ENCODE measurements at regions not wholly inside any gene's neighbourhood (a gene's known extent, or its start where the extent isn't known, plus 50 kb on each side); places are given as distances from the start of the nearest gene placed in this dataset.

- DNase-seq (ENCODE audit: low read depth) = no peak
- no peak overlapping the region for H3K4me3 ChIP-seq (ENCODE audit: low read length)
- TF ChIP-seq CTCF (conservative IDR thresholded peaks at IDR 0.05; ENCODE audit: low read depth, low read length) = no peak
Observed at GRCh38 chr16:80167657-80168390, 373.0 kb upstream of the DYNLRB2 start.

DNA sequence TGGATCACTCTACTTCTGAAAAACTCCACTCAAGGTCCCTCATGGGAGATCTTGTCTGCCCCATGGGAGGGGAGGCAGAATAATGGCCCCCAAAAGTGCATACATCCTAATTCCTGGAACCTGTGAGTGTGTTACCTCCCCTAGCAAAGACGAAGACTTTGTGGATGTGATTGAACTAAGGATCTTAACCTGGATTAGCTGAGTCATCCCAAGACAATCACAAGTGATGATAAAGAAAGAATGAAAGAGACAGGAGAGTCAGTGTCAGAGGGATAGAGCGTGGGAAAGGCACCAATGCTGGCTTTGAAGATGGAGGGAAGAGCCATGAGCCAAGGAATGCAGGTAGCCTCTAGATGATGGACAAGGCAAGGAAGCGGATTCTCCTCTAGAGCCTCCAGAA lies 374.7 kb upstream of the DYNLRB2 start:
- TF ChIP-seq CTCF (conservative IDR thresholded peaks at IDR 0.05; ENCODE audit: low read depth, low read length) = no peak
- no peak for DNase-seq (ENCODE audit: low read depth)
- H3K4me3 ChIP-seq (ENCODE audit: low read length) = no peak overlapping the region

- no peak for TF ChIP-seq CTCF (conservative IDR thresholded peaks at IDR 0.05; ENCODE audit: low read depth, low read length)
- no peak overlapping the region for H3K4me3 ChIP-seq (ENCODE audit: low read length)
- no peak for DNase-seq (ENCODE audit: low read depth)
Observed at GRCh38 chr16:80164966-80165550, 375.7 kb upstream of the DYNLRB2 start.

- no peak for TF ChIP-seq CTCF (conservative IDR thresholded peaks at IDR 0.05; ENCODE audit: low read depth, low read length)
Observed at GRCh38 chr16:80163339-80163738, 377.5 kb upstream of the DYNLRB2 start.

DNA sequence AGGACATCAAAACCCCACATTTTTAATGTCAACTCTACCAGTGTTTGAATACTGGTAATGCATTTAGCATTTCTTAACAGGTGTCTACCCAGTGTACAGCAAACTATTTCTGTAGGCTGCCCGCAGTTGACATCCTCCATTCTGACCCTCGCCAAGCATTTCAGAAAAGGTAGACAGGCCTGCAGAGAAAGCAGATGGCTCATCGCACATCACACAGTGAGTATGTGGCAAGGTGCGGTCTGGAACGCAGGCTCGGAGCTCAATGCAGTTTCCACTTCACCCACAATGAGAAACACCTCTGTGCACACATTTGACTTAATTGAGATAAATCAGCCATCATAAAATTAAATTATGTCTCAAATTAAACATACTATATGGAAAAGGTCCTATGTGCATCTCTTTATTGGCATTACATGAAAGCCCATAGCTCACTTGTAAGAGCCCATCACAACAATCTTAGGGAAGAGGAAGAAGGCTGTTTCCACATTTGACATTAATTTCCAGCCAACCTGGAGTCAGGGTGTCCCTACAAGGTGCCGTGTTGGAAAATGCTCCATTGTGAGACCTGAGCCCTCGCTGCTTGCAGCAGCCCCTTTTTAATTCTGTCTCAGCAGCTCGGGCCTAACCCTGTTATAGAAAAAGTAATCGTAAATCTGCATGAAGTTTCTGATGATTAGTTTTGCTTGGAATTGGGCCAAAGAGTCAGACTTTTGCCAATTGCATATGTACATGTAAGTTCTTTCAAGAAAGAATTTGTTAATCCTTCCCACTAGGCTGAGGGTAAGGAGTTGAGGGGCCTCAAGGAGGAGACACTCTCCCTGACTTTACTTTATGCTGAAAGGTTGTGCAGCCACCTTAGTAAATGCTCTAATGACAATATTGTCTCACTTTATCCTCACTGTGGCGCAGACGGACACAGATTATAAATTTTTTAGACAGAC lies 378.7 kb upstream of the DYNLRB2 start:
- DNase-seq (ENCODE audit: low read depth) = peak; percentile 76

More at GRCh38 chr16:80163339-80163738, 377.5 kb upstream of the DYNLRB2 start:
- no peak overlapping the region for H3K4me3 ChIP-seq (ENCODE audit: low read length)
- no peak for DNase-seq (ENCODE audit: low read depth)

GRCh38 chr16:80158766-80159165 lies 382.0 kb upstream of the DYNLRB2 start:
- TF ChIP-seq CTCF (conservative IDR thresholded peaks at IDR 0.05; ENCODE audit: low read depth, low read length) = no peak
- no peak overlapping the region for H3K4me3 ChIP-seq (ENCODE audit: low read length)
- DNase-seq (ENCODE audit: low read depth) = no peak

More for the DNA sequence above, 378.7 kb upstream of the DYNLRB2 start:
- peak; percentile 10 for TF ChIP-seq CTCF (conservative IDR thresholded peaks at IDR 0.05; ENCODE audit: low read depth, low read length)
- no peak overlapping the region for H3K4me3 ChIP-seq (ENCODE audit: low read length)

Measured in retinal pigment epithelial cell (primary cell).